ENCODE measurements at regions not wholly inside any gene's neighbourhood (a gene's known extent, or its start where the extent isn't known, plus 50 kb on each side); places are given as distances from the start of the nearest gene placed in this dataset.

DNA sequence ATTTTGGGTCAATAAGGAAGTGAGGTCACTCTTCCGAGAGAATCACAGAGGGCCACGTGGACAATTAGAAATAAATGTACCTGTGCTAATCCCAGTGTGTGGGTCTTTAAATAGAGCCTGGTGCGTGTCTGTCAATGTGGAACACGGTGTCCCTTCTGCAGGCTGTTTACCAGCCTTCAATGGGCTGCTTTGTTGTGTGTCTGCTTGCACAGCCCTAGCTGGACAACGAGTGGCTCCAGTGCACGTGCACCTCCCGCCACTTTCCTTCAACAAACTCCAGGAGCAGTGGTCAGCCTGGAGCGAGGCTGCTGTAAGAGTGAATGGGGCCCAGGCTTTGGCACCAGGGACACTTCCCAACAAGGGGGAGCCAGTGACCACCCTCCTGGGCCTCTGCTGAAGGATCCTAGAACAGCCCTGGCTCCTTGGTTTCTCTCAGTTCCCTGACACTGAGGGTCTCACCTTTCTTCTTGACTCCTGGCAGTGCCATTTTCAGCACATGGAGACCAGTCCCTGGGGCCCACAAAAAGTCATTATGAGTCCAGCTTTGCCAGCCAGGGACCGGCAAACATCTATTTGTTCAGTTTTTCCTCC is 76.1 kb downstream of the ISG20 start (continued):
- TF ChIP-seq, protein P1, sequence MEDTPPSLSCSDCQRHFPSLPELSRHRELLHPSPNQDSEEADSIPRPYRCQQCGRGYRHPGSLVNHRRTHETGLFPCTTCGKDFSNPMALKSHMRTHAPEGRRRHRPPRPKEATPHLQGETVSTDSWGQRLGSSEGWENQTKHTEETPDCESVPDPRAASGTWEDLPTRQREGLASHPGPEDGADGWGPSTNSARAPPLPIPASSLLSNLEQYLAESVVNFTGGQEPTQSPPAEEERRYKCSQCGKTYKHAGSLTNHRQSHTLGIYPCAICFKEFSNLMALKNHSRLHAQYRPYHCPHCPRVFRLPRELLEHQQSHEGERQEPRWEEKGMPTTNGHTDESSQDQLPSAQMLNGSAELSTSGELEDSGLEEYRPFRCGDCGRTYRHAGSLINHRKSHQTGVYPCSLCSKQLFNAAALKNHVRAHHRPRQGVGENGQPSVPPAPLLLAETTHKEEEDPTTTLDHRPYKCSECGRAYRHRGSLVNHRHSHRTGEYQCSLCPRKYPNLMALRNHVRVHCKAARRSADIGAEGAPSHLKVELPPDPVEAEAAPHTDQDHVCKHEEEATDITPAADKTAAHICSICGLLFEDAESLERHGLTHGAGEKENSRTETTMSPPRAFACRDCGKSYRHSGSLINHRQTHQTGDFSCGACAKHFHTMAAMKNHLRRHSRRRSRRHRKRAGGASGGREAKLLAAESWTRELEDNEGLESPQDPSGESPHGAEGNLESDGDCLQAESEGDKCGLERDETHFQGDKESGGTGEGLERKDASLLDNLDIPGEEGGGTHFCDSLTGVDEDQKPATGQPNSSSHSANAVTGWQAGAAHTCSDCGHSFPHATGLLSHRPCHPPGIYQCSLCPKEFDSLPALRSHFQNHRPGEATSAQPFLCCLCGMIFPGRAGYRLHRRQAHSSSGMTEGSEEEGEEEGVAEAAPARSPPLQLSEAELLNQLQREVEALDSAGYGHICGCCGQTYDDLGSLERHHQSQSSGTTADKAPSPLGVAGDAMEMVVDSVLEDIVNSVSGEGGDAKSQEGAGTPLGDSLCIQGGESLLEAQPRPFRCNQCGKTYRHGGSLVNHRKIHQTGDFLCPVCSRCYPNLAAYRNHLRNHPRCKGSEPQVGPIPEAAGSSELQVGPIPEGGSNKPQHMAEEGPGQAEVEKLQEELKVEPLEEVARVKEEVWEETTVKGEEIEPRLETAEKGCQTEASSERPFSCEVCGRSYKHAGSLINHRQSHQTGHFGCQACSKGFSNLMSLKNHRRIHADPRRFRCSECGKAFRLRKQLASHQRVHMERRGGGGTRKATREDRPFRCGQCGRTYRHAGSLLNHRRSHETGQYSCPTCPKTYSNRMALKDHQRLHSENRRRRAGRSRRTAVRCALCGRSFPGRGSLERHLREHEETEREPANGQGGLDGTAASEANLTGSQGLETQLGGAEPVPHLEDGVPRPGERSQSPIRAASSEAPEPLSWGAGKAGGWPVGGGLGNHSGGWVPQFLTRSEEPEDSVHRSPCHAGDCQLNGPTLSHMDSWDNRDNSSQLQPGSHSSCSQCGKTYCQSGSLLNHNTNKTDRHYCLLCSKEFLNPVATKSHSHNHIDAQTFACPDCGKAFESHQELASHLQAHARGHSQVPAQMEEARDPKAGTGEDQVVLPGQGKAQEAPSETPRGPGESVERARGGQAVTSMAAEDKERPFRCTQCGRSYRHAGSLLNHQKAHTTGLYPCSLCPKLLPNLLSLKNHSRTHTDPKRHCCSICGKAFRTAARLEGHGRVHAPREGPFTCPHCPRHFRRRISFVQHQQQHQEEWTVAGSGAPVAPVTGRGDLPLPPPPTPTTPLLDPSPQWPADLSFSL (CRISPR knock-in tag; IDR thresholded peaks at IDR 0.05) = peak; percentile 25; the same call in 1 of the 2 replicates
- TF ChIP-seq TFDP1 (CRISPR knock-in tag; IDR thresholded peaks at IDR 0.05; ENCODE audit: borderline replicate concordance) (peak; percentile 65; the same call in 1 of the 2 replicates), ZNF225 (CRISPR knock-in tag; IDR thresholded peaks at IDR 0.05) (no peak), BHLHE40 (IDR thresholded peaks at IDR 0.05; ENCODE audit: low read length) (peak; percentile 79), GTF3A (CRISPR knock-in tag; conservative IDR thresholded peaks at IDR 0.05) (no peak), ZSCAN29 (CRISPR knock-in tag; conservative IDR thresholded peaks at IDR 0.05) (no peak), CBX1 (IDR thresholded peaks at IDR 0.05; ENCODE audit: low read depth) (no peak), ZC3H13 (CRISPR knock-in tag; IDR thresholded peaks at IDR 0.05) (no peak), HNRNPL (IDR thresholded peaks at IDR 0.05; ENCODE audit: low read depth, low read length) (no peak), MIER2 (CRISPR knock-in tag; IDR thresholded peaks at IDR 0.05) (no peak), DPF2 (CRISPR knock-in tag; IDR thresholded peaks at IDR 0.05; ENCODE audit: borderline replicate concordance, low read depth) (no peak), NFYC (CRISPR knock-in tag; IDR thresholded peaks at IDR 0.05) (no peak), HMGA1 (CRISPR knock-in tag; conservative IDR thresholded peaks at IDR 0.05) (no peak), HOXA3 (CRISPR knock-in tag; IDR thresholded peaks at IDR 0.05) (no peak)
- TF ChIP-seq, protein P2, sequence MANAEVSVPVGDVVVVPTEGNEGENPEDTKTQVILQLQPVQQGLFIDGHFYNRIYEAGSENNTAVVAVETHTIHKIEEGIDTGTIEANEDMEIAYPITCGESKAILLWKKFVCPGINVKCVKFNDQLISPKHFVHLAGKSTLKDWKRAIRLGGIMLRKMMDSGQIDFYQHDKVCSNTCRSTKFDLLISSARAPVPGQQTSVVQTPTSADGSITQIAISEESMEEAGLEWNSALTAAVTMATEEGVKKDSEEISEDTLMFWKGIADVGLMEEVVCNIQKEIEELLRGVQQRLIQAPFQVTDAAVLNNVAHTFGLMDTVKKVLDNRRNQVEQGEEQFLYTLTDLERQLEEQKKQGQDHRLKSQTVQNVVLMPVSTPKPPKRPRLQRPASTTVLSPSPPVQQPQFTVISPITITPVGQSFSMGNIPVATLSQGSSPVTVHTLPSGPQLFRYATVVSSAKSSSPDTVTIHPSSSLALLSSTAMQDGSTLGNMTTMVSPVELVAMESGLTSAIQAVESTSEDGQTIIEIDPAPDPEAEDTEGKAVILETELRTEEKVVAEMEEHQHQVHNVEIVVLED (CRISPR knock-in tag; IDR thresholded peaks at IDR 0.05; ENCODE audit: borderline replicate concordance) = no peak
- TF ChIP-seq, protein P3, sequence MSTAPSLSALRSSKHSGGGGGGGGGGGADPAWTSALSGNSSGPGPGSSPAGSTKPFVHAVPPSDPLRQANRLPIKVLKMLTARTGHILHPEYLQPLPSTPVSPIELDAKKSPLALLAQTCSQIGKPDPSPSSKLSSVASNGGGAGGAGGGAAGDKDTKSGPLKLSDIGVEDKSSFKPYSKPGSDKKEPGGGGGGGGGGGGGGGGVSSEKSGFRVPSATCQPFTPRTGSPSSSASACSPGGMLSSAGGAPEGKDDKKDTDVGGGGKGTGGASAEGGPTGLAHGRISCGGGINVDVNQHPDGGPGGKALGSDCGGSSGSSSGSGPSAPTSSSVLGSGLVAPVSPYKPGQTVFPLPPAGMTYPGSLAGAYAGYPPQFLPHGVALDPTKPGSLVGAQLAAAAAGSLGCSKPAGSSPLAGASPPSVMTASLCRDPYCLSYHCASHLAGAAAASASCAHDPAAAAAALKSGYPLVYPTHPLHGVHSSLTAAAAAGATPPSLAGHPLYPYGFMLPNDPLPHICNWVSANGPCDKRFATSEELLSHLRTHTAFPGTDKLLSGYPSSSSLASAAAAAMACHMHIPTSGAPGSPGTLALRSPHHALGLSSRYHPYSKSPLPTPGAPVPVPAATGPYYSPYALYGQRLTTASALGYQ (CRISPR knock-in tag; IDR thresholded peaks at IDR 0.05) = no peak
- TF ChIP-seq, protein P4, sequence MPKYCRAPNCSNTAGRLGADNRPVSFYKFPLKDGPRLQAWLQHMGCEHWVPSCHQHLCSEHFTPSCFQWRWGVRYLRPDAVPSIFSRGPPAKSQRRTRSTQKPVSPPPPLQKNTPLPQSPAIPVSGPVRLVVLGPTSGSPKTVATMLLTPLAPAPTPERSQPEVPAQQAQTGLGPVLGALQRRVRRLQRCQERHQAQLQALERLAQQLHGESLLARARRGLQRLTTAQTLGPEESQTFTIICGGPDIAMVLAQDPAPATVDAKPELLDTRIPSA (CRISPR knock-in tag; IDR thresholded peaks at IDR 0.05; ENCODE audit: borderline replicate concordance) = no peak
- TF ChIP-seq, protein P5, sequence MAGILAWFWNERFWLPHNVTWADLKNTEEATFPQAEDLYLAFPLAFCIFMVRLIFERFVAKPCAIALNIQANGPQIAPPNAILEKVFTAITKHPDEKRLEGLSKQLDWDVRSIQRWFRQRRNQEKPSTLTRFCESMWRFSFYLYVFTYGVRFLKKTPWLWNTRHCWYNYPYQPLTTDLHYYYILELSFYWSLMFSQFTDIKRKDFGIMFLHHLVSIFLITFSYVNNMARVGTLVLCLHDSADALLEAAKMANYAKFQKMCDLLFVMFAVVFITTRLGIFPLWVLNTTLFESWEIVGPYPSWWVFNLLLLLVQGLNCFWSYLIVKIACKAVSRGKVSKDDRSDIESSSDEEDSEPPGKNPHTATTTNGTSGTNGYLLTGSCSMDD (CRISPR knock-in tag; IDR thresholded peaks at IDR 0.05) = no peak
